ENCODE measurements at regions not wholly inside any gene's neighbourhood (a gene's known extent, or its start where the extent isn't known, plus 50 kb on each side); places are given as distances from the start of the nearest gene placed in this dataset.

- no peak overlapping the region for H3K4me3 ChIP-seq
- 80% methylated on average over 9 of the region's 9 CpGs for WGBS, 2 donors
- DNase-seq (no peak), ATAC-seq (no peak)
- H3K9me3 ChIP-seq = no peaks in the 10 kb centered on the region
- intact Hi-C loops (cut with DNase I) = no loop called here
- H3K27me3 ChIP-seq = no peaks in the 10 kb centered on the region
- H3K27ac ChIP-seq = no peak overlapping the region
- H3K4me1 ChIP-seq = no peaks in the 10 kb centered on the region
- TF ChIP-seq, protein P1, sequence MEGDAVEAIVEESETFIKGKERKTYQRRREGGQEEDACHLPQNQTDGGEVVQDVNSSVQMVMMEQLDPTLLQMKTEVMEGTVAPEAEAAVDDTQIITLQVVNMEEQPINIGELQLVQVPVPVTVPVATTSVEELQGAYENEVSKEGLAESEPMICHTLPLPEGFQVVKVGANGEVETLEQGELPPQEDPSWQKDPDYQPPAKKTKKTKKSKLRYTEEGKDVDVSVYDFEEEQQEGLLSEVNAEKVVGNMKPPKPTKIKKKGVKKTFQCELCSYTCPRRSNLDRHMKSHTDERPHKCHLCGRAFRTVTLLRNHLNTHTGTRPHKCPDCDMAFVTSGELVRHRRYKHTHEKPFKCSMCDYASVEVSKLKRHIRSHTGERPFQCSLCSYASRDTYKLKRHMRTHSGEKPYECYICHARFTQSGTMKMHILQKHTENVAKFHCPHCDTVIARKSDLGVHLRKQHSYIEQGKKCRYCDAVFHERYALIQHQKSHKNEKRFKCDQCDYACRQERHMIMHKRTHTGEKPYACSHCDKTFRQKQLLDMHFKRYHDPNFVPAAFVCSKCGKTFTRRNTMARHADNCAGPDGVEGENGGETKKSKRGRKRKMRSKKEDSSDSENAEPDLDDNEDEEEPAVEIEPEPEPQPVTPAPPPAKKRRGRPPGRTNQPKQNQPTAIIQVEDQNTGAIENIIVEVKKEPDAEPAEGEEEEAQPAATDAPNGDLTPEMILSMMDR (IDR thresholded peaks at IDR 0.05) = no peak
- no peaks in the 10 kb centered on the region for H3K36me3 ChIP-seq
Measured at GRCh38 chr13:47134939-47135489, 238.2 kb upstream of the HTR2A start.

DNA sequence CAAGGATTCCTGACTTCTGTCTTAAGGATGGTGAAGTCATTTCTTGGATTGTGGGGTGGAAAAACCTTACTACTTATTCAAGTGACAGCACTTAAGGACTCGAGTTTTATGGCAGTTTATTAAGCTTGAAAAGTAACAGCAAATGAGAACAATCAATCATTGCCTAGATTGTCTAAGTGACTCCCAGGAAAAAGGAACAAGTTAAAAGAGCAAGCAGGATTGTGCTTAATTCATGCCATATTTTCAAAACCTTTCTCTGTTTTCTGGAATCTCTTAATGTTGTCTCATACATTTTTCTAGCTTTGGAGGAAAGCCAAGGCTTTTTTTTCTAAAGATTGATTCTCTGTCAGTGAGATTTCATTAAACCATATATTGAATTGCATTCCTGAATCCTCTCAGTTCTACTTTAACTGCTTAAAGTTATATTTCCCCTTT lies 236.2 kb upstream of the HTR2A start:
- Histone ChIP-seq H3K9me3 (no peaks in the 10 kb centered on the region), H3K27ac (no peak overlapping the region)
- DNase-seq = no peak

DNA sequence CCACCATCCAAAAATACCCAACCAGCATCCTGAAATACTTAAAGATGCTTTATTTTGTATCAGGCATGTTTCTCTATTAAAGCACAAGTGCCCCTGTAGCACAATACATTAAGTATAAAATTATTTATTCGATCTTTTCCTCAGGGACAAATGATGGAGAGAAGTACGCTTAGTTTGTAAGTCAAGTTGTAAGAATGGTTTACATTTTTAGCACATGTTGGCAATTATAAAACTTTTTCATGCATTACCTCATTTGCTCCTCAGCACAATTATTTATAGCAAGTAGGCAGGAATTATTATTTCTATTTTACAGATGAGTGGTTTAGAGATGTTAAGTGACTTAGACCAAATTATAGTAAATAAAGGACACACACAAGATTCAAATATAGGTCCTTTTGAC lies 232.6 kb upstream of the HTR2A start:
- no peak overlapping the region for H3K27ac ChIP-seq
- intact Hi-C loops (cut with DNase I) = no loop called here
- TF ChIP-seq, protein P1 (IDR thresholded peaks at IDR 0.05) = no peak

More for the DNA sequence above, 236.2 kb upstream of the HTR2A start:
- Histone ChIP-seq H3K36me3 (no peaks in the 10 kb centered on the region), H3K4me3 (no peak overlapping the region), H3K4me1 (no peaks in the 10 kb centered on the region), H3K27me3 (no peaks in the 10 kb centered on the region)
- intact Hi-C loops (cut with DNase I) = no loop called here
- TF ChIP-seq, protein P1 (IDR thresholded peaks at IDR 0.05) = no peak
- WGBS, 2 donors = 24 to 35% methylated on average over 1 of the region's 1 CpG
- ATAC-seq = no peak

DNA sequence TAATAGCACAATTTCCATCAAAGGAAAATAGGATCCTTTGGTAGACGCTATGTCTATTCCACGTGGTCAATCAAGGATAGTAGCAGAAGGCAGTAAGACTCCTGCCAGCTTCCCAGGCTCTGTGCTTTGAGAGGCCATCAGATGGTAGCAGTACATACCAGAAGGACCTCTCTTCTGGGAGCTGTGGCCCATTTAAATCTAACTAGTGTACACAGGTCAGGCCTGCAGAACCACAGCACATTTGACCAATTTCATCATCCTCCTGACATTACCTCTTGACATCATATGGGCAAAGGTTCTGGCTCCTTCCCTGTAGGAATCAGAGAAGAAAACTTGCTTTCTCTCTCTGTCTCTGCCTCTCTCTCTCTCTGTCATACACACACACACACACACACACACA lies 229.6 kb upstream of the HTR2A start:
- H3K4me1 ChIP-seq = no peaks in the 10 kb centered on the region
- TF ChIP-seq, protein P1 (IDR thresholded peaks at IDR 0.05) = no peak
- peaks cover 0 to 4% (median 0%) of the 10 kb centered on the region in 11 donors for H3K9me3 ChIP-seq
- H3K4me3 ChIP-seq = no peak overlapping the region
- no peak for DNase-seq
- no peak for ATAC-seq
- peaks cover 0 to 4% (median 0%) of the 10 kb centered on the region in 7 donors for H3K27me3 ChIP-seq
- H3K36me3 ChIP-seq = no peaks in the 10 kb centered on the region
- intact Hi-C loops (cut with DNase I) = no loop called here
- no peak overlapping the region for H3K27ac ChIP-seq
- WGBS, 2 donors = 81 to 82% methylated on average over 2 of the region's 2 CpGs

More for the DNA sequence above, 232.6 kb upstream of the HTR2A start:
- ATAC-seq = no peak
- 69 to 77% methylated on average over 2 of the region's 2 CpGs for WGBS, 2 donors
- no peaks in the 10 kb centered on the region for H3K27me3 ChIP-seq
- no peak overlapping the region for H3K4me3 ChIP-seq
- H3K9me3 ChIP-seq = peaks cover 0 to 4% (median 0%) of the 10 kb centered on the region in 11 donors
- no peak for DNase-seq
- no peaks in the 10 kb centered on the region for H3K4me1 ChIP-seq
- H3K36me3 ChIP-seq = no peaks in the 10 kb centered on the region
